HG03460 (cell line): ENCODE measurements at regions not wholly inside any gene's neighbourhood (a gene's known extent, or its start where the extent isn't known, plus 50 kb on each side); places are given as distances from the start of the nearest gene placed in this dataset.

Experiments
- ATAC-seq: cut with Tn5 transposase; IDR thresholded peaks from one replicate; pipeline ENCODE4 v1.9.1; 2021; ENCODE audit not compliant: unreplicated experiment

DNA sequence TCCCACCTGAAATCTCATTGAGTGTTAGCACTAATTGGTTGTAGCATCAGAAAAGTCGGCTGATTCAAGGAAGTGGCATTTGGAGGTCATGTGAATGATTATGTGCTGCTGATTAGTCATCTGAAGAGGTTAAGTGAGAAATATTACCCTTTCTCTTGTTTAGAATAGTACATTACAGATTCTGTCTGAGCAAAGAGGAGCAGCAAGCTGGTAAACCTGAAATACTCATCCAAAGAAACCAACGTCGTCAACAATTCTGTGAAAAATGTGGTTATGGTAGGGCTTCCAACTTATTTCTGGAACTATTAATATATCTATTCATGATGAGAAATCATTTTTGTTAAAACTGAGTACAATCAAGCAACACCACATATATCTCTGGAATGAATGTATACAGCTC is 1024.9 kb downstream of the TUSC7 start:
- ATAC-seq = no peak

DNA sequence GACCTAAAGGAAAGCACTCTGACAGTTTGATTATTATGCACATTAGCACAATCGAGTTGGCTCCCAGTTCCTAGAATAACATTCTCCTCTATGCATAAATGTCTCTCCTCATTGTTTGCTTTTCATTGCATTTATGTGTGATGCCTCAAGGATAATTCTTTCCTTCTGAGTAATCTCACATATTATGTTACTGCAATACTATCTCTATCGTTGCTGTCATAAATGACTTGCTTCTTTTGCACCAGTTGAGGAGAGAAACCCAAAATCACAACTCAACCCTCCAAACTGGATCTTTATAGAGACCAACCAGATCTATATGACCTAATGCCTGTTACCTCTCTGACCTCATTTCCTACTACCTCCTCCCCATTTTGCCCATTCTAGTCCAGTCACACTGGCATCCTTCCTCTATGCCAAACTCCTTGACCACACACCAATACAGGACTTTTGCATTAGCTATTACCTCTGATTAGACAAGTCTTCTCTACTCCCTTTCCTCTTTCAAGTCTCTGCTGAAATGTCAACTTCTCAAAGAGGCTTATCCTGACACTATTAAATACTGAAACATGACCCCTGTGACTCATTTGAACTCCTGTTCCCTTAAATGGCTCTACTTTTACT is 1026.0 kb downstream of the TUSC7 start:
- no peak for ATAC-seq

DNA sequence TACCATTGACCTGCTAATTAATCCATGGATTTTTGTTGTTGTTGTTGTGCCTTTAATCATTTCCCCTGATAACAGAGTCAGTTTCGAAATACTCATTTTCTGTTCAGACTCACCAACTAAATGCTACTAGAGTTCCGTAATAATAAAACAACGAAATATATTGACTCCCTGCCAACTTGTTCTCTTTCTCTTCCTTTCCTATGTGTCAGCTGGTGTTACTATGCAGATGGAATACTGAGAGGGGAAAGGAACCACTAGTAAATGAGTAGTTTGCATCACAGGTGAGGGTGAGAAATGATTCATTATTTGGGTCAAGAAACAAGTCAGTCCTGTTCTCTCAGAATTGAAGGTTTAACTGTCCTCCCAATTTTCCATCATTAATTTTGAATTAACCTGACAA is 1027.3 kb downstream of the TUSC7 start:
- ATAC-seq = no peak

DNA sequence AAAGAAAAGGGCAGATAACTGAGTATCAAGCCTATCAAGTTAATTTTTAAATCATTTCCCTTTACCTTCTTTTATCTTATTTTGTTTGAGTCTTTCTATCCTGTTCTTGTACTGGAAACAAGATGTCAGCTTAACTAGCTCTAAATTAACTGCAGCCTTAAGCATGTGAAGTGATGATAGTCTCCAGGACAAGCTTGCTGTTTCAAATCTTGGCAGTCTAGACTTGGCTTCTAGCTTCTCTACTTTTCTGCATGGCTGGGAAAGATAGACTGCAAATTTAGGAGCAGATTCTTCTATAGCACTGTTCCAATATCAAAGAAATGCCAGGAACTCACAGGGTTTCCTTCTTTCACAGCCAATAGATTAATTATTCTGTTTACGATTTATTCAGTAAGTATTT is 1034.4 kb downstream of the TUSC7 start:
- no peak for ATAC-seq

DNA sequence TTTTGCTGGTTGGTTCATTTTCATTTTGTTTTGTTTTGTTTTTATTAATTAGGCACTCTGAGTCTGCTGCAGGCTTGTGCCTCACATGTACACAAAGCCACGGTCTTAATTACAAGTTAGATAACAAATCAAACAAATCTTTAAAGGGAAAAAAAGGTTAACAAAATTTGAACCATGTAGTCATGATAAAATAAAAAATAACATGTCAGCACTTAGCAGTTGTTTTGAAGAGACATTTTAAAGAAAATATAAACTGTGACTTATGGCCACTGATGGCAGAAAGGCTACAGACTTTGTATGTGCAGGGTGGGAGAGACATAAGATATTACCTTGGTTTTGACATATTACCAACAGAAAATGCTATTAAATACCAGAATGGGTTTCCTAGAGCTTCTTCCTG is 1035.4 kb downstream of the TUSC7 start:
- ATAC-seq = no peak

DNA sequence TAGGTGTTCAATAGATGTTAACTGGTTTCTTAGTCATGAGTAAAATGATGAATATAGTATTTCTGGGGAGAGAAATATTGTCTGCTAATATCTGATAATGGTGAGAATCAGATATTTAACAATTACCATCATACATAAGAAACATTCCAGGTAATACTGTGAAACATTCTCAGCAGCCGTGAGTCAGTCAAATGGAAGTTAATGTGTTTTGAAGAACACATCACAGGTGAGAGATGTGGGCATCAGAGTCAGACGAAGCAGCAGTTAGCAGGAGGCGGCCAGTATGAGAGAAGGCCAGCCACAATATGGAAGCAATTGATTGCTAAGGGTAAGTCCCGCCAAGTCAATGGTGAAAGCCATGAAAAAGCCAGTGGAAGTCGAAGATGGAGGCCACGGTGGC is 1035.9 kb downstream of the TUSC7 start:
- no peak for ATAC-seq

DNA sequence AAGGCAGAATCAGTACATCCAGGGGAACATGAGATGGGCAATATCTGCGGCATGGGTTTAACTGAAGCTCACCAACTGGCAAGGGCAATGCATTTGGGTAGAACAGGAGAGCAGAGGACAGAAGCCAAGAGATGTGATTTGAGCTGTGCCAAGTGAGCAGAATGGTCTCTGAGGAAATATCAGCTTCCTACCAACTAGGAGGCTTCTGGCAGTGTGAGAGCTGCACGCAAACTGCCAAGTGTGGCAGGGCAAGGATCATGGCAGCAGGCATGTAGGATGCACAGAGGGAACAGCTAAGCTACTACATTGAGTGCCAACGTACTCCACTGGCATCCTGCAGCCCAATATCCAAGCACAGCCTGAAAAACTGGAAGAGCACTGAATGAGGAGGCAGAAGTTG is 1036.5 kb downstream of the TUSC7 start:
- ATAC-seq = no peak

DNA sequence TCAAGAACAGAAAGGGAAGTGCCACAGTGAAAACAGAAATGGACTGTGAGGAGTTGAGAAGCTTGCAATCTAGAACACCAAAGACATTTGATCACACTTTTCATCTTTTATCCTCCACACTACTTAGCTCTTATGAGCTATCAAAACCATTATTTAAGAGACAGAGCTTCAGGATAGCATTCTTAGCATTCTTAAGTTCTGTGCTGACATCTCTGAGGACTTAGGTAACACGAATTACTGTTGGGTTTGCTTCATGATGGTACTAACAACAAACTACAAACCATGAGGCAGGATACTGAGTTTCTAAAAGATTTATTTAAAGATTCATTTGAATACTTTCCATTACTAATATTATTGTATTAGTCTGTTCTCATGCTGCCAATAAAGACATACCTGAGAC is 1038.6 kb downstream of the TUSC7 start:
- no peak for ATAC-seq

DNA sequence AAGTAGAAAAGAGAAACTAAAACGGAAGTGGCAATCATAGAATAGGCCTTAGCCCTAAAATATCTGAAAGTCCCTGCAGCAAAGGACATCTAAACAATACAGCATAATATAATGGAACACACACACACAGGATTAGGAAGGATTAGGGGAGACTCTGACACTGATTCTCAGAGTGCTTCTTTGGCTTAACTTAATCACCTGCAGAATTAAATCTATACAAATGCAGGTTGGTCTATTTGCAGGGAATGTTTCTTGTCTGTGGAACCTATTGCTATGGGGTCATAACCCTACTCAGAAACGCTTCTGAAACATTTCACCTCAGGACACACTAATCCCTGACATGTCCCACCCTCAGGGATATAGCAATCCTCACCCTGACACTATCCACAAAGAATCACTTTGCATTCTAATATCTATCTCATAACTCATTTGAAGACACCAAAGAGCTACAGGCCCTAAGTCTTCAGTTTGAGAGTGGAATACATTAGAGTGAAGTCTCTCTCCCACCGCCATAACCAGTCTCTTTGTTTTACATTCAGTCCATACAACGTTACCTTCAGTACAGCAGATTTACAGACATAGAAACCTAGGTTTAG is 1041.2 kb downstream of the TUSC7 start:
- ATAC-seq = no peak

DNA sequence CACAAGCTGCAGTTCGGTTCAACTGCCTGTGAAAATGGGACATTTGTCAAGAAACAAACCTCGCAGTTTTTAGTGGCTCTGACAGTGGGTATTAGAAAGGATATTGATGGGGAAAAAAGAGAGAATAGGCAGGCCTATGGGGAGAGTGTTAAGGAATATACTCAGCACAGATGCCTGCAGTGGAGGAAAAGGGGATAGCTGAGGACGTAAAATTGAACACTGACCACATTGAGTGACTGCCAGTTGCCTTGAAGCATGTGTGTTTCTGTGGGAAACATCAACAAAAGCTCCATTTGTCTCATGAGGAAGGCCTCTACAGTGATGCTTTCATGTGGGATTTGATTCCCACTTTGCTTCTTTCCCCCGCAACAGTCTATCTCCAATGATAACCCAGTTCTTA is 1042.1 kb downstream of the TUSC7 start:
- no peak for ATAC-seq

DNA sequence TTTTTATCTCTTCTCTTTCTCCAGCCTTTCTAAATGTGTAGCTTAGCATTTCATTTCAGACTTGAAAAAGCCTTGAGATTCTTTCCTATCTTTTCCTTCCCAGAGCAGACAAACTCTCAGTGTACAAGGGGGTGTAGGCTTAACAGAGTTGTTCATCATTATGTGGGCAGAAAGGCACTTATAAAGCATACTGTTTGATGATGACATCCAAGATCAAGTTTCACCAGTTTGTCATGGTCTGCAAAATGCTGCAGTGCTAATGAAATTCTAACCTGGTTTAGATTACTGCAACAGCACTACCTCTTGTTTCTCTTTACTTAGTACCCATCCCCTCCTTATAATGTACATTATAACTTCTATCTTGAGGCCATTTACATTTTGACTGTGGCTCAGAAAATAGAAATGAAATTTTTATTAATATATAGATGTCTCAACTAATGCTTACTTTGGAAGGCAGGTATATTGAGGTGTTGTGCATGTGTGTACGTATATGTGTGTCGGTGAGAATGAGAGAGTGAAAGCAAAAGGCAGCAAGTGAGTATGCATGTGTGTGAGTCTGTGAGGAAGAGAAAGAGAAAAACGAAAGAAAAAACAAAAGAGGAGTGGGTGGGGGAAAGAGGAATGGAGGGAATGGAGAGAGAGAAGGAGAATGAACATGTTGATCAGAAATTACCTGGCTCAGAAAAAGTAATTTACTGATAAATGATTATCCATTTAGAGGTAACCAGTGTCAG is 1043.6 kb downstream of the TUSC7 start:
- ATAC-seq = no peak

DNA sequence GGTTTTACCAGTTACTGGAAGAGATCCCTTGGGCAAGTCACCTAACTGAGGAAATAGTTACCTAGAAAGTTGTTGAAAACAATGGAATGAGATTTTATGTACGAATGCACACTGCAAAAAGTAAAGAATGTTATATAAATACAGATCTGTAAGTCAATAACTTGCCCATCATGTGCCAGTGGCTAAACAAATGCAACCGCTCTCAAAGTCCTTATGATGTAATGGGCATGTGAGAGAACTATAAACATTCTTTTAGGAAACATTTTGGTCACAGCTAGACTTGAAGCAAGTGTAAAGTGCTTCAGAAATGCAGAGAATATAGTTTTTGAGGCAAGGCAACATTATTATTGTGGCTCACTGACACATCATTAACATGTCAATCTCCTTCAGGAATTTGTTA is 1044.5 kb downstream of the TUSC7 start:
- ATAC-seq = no peak

DNA sequence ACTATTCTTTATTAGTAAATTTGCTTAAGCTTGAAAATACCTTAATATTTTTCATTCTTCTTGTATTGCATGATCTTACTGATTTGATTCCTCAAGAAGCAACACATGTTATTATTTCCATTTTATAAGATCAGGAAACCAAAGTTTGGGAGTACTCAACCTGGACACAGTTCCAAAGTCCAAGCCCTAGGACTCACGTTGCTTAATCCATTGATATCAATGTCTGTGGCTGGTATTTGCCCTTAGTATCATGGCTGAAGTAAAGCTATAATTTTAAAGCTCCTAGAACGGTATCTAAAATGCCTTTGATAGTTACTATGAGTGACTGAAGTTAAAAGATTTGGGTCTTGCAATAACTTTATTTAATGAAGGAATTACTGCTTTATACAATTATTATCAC is 1045.3 kb downstream of the TUSC7 start:
- no peak for ATAC-seq

DNA sequence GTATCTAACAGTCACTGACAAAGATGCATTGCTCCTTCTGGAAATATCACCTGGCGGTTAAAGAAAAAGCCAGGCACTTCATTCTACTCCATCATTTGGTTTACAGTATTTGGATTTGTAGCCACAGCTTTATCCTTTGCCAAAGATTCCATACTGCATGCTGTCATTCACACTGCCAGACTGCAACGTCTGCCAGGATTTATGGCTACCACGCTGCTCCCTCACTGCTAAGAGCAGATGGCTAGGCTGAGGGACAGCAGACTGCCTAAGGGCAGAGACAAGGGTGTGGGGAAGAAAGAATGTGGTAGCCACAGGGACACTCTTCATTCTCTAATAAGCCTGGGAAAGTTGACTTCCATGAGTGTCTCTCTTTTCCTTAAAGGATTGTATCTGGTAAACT is 1047.0 kb downstream of the TUSC7 start:
- ATAC-seq = no peak

DNA sequence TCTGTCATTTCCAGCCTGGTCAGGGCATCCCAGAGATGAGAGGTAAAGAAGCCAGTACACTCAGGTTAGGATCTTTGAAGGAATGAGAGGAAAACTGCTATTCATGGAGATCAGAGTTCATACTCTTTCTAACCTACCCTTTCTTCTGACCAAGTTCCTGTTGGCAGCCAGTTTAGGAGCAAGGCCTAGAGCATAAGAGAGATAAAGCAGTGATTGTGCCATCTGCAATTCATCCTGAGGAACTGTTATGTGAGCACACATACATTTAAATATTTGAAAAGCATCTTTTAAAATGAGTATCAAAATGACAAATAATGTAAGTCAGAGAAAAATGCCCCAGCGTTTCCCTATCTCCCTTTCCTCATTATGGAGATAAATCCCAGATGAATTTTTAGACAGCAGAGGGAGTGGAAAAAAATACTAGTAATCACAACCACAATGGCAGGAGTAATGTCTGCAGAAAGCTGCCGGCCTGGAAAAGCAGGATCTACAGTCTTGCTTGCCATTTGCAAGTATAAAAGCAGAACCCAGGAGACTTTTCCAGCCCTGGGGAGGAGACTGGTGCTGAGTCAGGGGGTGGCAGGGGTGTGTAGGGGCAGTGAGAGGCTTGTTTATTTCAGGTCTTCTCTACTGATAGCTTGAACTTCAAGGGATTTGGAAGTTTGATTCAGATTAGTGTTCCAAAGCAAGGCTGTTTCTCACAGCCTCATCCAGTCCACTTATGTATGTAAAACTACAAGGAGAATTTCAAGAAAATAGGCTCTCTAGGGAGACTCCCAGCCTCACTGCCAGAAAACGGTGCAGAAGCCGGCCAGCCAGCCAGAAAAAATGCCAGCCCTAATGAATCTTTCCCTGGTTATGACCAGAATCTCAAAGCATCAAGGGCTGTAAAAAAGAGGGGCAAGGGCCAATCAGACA is 1052.4 kb downstream of the TUSC7 start:
- ATAC-seq = no peak

DNA sequence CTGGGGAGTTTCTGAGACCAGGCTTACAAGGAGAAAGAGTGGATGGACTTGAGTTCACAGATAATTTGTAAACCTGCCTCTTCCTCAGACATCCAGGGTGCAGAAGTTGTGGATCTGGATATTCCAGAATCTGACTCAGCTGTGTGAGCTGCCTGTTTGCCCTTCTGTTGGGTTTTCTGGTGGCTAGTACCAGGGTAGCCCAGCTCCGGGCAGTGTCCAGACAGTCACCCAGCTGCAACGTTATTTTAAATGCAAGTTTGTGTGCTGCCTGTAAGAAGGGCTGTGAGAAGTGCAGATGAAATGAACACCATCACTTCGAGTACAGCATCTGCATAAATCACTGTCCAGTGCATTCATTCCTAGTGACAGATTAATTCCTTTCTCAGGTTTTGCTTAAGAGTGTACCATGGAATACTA is 1053.0 kb downstream of the TUSC7 start:
- ATAC-seq = no peak

DNA sequence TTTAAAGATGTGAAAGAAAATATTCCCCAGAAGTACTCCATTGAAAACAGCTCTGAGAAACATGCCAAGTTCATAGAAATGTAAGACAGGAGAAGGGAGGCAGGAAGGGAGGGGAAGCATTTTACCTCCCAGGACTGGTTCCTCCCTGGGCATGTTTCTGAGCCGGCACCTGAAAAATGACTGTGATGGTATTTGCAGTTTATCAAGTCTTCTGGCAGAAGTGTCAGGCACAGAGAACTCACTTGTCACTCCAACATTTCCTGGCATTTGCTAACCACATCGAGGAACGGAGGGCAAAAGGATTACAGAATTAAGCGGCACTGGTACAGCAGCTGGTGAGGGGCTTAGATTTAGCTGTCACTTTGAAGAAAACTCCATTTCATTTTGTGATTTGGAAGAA is 1054.0 kb downstream of the TUSC7 start:
- no peak for ATAC-seq

DNA sequence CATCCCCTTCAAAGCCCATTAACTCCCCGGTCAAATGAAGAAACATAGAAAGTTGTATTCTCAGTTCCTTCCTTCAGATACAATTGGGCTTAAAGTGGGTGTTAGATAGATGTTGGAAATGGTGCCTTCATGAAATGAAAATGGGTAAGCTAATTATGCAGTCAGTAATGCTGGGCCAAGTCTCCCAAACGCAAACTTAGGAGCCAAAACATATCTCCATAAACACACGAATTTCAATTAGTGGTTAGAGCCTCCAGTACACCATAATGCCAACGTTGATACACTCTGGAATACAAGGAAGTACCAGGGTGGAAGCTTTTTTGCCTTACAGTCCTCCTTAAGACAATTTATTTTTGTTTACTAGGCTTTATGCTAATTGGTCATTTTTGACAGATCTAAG is 1059.0 kb downstream of the TUSC7 start:
- ATAC-seq = no peak

DNA sequence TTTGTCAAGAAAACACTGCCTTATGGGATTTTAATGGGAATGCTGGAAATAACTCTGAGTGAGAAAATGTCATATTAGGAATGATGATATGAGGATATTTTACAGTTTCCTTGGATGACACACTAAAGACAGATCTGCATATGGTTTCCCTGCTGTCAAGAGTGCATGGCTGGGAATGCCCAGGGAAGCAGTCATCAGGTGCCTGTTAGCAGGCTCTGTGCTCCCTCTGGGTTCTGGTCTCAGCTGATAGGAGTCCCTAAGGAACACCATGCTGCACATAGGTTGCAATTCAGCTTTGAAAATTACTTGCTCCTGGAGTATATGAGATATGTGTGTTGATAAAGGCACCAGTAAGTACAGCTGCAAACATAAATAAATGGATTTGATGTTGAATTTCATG is 1064.6 kb downstream of the TUSC7 start:
- ATAC-seq = no peak

DNA sequence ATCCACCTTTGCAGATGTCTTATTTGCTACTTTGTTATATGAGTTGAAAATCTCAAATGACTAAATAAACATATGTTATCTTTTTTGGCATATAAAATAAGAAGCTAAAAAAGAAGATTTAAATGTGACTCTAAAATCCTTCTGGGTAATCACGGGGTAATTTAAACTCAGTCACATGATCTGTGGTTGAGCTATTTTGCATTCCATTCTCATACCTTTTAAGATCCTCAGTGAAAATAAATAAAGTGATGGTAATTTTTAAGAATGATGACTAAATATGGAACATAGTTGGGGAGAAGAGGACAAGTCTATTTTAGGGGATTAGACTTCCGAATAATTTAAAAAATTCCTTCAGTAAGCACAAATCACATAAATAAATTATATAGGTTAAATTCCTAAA is 1076.8 kb downstream of the TUSC7 start:
- no peak for ATAC-seq

DNA sequence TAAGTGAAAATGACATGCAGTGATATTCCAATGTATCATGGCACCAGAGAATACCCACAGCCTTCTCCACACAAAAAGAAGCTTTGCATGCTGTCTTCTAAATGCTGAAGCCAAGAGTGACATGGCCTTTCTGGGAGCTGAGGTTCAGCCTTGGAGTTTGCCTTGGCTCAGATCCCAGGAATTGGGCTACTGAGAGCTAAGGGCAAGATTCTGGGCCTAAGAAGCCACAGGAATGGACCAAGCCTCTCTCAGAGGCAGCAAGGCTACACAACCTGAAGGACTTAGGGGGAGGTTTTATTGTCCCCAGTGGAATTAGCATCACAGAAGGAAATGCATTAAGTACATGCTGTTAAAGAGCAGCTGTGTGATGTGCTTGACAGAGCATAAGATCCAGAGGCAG is 1078.5 kb downstream of the TUSC7 start:
- ATAC-seq = no peak

DNA sequence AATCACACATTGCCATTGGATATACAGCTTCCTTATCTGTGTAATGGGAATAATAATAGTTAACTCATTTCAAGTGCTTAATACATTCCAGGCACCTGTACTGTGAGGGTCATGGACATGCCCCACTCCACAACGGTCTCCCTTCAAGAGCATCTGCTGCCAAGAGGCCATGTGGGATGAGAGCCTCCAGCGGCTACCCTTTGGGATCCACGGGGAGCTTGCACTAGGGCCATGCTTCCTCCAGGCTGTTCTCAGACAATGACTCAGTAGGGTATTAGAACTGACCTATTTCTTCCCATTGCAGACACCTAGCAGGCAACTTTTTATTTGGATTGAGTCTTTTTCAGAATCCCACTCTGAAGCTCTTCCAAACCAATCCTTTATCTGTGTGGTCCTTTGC is 1078.9 kb downstream of the TUSC7 start:
- no peak for ATAC-seq
